C4-2B (cell line): ENCODE measurements at regions not wholly inside any gene's neighbourhood (a gene's known extent, or its start where the extent isn't known, plus 50 kb on each side); places are given as distances from the start of the nearest gene placed in this dataset.
"Not testable (repeated sequence)": the region's sequence is repeated elsewhere in the genome, so short reads cannot be mapped to it uniquely, and the experiment has no call there.

Experiments
- ZFX ChIP-seq: fragments of 450-650 bp; IDR thresholded peaks from 2 replicates; pipeline ENCODE4 v1.6.1; 2017
- TF ChIP-seq, protein P1 (sequence below): fragments of 450-650 bp; conservative IDR thresholded peaks from 2 replicates; pipeline ENCODE4 v1.5.1; 2017; ENCODE audit warnings: mild to moderate bottlenecking

DNA sequence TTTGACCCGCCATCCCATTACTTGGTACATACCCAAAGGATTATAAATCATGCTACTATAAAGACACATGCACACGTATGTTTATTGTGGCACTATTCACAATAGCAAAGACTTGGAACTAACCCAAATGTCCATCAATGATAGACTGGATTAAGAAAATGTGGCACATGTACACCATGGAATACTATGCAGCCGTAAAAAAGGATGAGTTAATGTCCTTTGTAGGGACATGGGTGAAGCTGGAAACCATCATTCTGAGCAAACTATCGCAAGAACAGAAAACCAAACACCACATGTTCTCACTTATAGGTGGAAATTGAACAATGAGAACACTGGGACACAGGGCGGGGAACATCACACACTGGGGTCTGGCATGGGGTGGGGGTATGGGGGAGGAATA, 57.1 kb upstream of the GMDS start:
- TF ChIP-seq, protein P1, sequence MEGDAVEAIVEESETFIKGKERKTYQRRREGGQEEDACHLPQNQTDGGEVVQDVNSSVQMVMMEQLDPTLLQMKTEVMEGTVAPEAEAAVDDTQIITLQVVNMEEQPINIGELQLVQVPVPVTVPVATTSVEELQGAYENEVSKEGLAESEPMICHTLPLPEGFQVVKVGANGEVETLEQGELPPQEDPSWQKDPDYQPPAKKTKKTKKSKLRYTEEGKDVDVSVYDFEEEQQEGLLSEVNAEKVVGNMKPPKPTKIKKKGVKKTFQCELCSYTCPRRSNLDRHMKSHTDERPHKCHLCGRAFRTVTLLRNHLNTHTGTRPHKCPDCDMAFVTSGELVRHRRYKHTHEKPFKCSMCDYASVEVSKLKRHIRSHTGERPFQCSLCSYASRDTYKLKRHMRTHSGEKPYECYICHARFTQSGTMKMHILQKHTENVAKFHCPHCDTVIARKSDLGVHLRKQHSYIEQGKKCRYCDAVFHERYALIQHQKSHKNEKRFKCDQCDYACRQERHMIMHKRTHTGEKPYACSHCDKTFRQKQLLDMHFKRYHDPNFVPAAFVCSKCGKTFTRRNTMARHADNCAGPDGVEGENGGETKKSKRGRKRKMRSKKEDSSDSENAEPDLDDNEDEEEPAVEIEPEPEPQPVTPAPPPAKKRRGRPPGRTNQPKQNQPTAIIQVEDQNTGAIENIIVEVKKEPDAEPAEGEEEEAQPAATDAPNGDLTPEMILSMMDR: not testable (repeated sequence)
- TF ChIP-seq ZFX: not testable (repeated sequence)
